NB4 (cell line): ENCODE measurements at regions not wholly inside any gene's neighbourhood (a gene's known extent, or its start where the extent isn't known, plus 50 kb on each side); places are given as distances from the start of the nearest gene placed in this dataset.

Source experiments
- DNase-seq: peaks from one replicate; pipeline ENCODE4 v3.0.0; 2010; ENCODE audit warnings: low read depth
- H3K4me3 ChIP-seq: one replicate; pipeline ENCODE4 v1.5.1; 2011; ENCODE audit warnings: mild to moderate bottlenecking, low read depth, low read length, moderate library complexity
- MYC ChIP-seq: IDR thresholded peaks from 2 replicates; pipeline ENCODE4 v1.6.1; 2011; ENCODE audit warnings: low read depth, low read length
- POLR2A ChIP-seq: IDR thresholded peaks from 2 replicates; pipeline ENCODE4 v1.6.1; 2011; ENCODE audit warnings: mild to moderate bottlenecking; ENCODE audit not compliant: insufficient read length; ENCODE audit errors: extremely low read depth
- TF ChIP-seq, protein P1 (sequence below): IDR thresholded peaks from one replicate; pipeline ENCODE4 v1.5.1; 2012; ENCODE audit warnings: low read depth, low read length
- TF ChIP-seq, protein P2 (sequence below): IDR thresholded peaks from 2 replicates; pipeline ENCODE4 v1.6.1; 2011; ENCODE audit warnings: low read depth, low read length

GRCh38 chr1:199706826-199707606 is 320.5 kb upstream of the NR5A2 start:
- H3K4me3 ChIP-seq, result no peak overlapping the region
- no peak for DNase-seq
- TF ChIP-seq, protein P1, sequence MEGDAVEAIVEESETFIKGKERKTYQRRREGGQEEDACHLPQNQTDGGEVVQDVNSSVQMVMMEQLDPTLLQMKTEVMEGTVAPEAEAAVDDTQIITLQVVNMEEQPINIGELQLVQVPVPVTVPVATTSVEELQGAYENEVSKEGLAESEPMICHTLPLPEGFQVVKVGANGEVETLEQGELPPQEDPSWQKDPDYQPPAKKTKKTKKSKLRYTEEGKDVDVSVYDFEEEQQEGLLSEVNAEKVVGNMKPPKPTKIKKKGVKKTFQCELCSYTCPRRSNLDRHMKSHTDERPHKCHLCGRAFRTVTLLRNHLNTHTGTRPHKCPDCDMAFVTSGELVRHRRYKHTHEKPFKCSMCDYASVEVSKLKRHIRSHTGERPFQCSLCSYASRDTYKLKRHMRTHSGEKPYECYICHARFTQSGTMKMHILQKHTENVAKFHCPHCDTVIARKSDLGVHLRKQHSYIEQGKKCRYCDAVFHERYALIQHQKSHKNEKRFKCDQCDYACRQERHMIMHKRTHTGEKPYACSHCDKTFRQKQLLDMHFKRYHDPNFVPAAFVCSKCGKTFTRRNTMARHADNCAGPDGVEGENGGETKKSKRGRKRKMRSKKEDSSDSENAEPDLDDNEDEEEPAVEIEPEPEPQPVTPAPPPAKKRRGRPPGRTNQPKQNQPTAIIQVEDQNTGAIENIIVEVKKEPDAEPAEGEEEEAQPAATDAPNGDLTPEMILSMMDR, result no peak
- TF ChIP-seq POLR2A (no peak), MYC (no peak)
- TF ChIP-seq, protein P2, sequence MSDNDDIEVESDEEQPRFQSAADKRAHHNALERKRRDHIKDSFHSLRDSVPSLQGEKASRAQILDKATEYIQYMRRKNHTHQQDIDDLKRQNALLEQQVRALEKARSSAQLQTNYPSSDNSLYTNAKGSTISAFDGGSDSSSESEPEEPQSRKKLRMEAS, result no peak

GRCh38 chr1:199710974-199711373 is 316.5 kb upstream of the NR5A2 start:
- DNase-seq, result no peak
- no peak for TF ChIP-seq MYC
- TF ChIP-seq POLR2A, result no peak
- no peak overlapping the region for H3K4me3 ChIP-seq

DNA sequence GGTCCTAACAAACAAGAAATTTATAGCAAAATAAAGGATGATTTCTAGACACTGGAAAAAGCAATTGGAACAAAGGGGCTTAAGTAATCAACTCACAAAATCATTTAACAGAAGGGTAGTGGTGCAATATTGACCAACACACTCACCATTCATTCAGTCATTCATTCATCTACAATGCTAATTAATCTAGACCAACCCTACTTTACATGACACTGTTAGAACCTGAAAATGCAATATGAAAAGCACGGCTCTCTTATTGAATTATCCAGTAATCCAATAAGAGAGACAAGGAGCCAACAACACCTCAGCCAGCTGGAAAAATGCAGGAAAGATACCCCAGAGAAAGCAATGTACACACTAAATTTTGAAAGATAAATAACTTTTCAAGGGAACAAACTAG is 310.8 kb upstream of the NR5A2 start:
- DNase-seq, result no peak
- H3K4me3 ChIP-seq, result no peak overlapping the region
- TF ChIP-seq MYC (no peak), POLR2A (no peak)
- TF ChIP-seq, protein P1, result no peak
- TF ChIP-seq, protein P2, result no peak

DNA sequence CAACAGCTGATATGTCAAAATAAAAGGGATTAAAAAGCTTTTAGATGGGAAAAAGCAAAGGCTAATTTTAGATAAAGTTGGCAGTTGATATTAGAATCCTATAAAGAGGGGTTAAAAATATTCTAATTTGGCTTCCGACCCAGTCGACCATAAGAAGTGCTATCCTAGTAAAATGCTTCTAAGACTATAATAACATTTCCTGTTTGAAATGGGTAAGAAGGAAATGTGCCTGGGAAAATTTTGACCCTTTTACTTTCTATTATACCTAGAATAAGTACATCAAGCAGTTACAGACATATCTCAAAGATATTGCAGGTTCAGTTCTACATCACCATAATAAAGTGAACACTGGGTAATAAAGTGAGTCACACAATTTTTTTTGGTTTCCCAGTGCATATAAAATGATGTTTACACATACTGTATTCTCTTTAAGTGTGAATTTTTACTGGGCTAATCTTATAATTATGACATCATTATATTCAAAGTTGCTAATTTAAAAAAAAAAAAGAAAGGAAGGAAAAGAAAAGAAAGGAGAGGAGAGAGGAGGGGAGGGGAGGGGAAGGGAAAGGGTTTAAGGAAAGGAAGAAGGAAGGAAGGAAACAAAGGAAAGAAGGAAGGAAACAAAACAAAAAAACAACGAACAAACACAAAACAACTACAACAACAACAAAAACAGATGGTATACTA is 308.2 kb upstream of the NR5A2 start:
- no peak for DNase-seq
- no peak for TF ChIP-seq POLR2A
- no peak for TF ChIP-seq MYC
- TF ChIP-seq, protein P2, result no peak
- TF ChIP-seq, protein P1, result no peak
- no peak overlapping the region for H3K4me3 ChIP-seq

DNA sequence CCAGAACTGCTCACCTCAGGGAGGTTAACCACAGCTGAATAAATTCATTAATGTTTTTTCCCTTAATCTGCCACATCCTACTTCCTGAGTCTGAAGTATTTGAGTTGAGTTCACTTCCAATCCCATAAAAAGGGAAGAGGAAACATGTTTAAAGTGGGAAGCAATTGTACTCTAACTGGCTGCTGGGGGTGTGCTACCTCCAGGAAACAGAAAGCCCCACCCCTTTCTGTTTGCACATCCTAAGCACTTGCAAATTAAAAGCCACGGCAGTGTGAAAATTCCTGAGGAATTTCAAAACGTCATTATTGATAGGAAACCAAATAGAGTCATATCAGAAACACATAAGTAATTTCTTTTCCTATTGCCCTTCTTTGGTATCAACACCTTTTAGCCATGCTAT is 307.0 kb upstream of the NR5A2 start:
- no peak for TF ChIP-seq POLR2A
- no peak for TF ChIP-seq MYC
- TF ChIP-seq, protein P1, result no peak
- TF ChIP-seq, protein P2, result no peak
- H3K4me3 ChIP-seq, result no peak overlapping the region
- DNase-seq, result no peak

DNA sequence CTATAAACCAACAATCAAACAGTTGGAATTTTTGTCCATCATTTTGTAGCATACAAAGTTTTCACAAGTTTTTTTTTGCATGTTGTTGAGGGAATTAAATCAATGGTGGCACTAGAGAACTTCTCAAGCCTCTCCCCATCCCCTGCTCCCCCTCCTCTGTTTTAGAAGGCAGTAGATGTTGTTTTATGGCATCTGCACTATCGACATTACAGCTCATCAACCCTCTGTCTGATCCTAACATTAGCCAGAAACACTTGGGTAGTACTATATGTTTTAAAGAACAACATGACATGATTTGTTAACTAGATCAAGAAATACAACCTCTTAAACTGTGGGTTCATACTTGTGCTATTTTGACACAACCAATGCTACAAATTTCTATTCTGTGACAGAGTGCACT is 306.5 kb upstream of the NR5A2 start:
- TF ChIP-seq MYC (no peak), POLR2A (no peak)
- TF ChIP-seq, protein P1, result no peak
- TF ChIP-seq, protein P2, result no peak
- DNase-seq, result no peak
- H3K4me3 ChIP-seq, result no peak overlapping the region
